GM19455 (cell line): ENCODE measurements at regions not wholly inside any gene's neighbourhood (a gene's known extent, or its start where the extent isn't known, plus 50 kb on each side); places are given as distances from the start of the nearest gene placed in this dataset.
"Not testable (repeated sequence)": the region's sequence is repeated elsewhere in the genome, so short reads cannot be mapped to it uniquely, and the experiment has no call there.

Source experiments
- ATAC-seq: cut with Tn5 transposase; IDR thresholded peaks from one replicate; pipeline ENCODE4 v1.9.1; 2021; ENCODE audit not compliant: unreplicated experiment

- no peak for ATAC-seq
These were observed 199.4 kb upstream of the GPRIN3 start for GRCh38 chr4:89506866-89507491.

GRCh38 chr4:89502581-89502980, 195.0 kb upstream of the GPRIN3 start:
- no peak for ATAC-seq

GRCh38 chr4:89497517-89498308, 190.1 kb upstream of the GPRIN3 start:
- no peak for ATAC-seq

- ATAC-seq: no peak
These were observed 189.3 kb upstream of the GPRIN3 start for GRCh38 chr4:89496851-89497250.

- ATAC-seq: no peak
These were observed 185.8 kb upstream of the GPRIN3 start for GRCh38 chr4:89493367-89493766.

- ATAC-seq: no peak
These were observed 185.0 kb upstream of the GPRIN3 start for GRCh38 chr4:89492581-89493071.

- no peak for ATAC-seq
These were observed 184.2 kb upstream of the GPRIN3 start for GRCh38 chr4:89491761-89492160.

GRCh38 chr4:89489921-89490431, 182.4 kb upstream of the GPRIN3 start:
- ATAC-seq: not testable (repeated sequence)

GRCh38 chr4:89489338-89489771, 181.8 kb upstream of the GPRIN3 start:
- ATAC-seq: no peak

- ATAC-seq: no peak
These were observed 181.1 kb upstream of the GPRIN3 start for GRCh38 chr4:89488736-89489135.

GRCh38 chr4:89486673-89487072, 179.1 kb upstream of the GPRIN3 start:
- ATAC-seq: no peak

- ATAC-seq: no peak
These were observed 178.4 kb upstream of the GPRIN3 start for GRCh38 chr4:89486042-89486441.

- no peak for ATAC-seq
These were observed 176.2 kb upstream of the GPRIN3 start for GRCh38 chr4:89483833-89484232.

- ATAC-seq: no peak
These were observed 175.5 kb upstream of the GPRIN3 start for GRCh38 chr4:89482926-89483595.

- no peak for ATAC-seq
These were observed 174.7 kb upstream of the GPRIN3 start for GRCh38 chr4:89482251-89482650.

GRCh38 chr4:89469930-89470375, 162.4 kb upstream of the GPRIN3 start:
- no peak for ATAC-seq

GRCh38 chr4:89469516-89469915, 161.9 kb upstream of the GPRIN3 start:
- ATAC-seq: no peak

GRCh38 chr4:89468602-89469001, 161.0 kb upstream of the GPRIN3 start:
- no peak for ATAC-seq

- ATAC-seq: no peak
These were observed 155.7 kb upstream of the GPRIN3 start for GRCh38 chr4:89463341-89463740.

GRCh38 chr4:89447543-89447942, 139.9 kb upstream of the GPRIN3 start:
- ATAC-seq: no peak

GRCh38 chr4:89446193-89446592, 138.6 kb upstream of the GPRIN3 start:
- no peak for ATAC-seq

GRCh38 chr4:89439533-89439932, 131.9 kb upstream of the GPRIN3 start:
- ATAC-seq: no peak
